Stimulated activated naive CD8-positive, alpha-beta T cell treated with anti-CD3 and anti-CD28 coated beads, Interleukin-15, Interleukin-2, amounts not matched to agents 100 U/mL and 50 U/mL, for 24 hours (primary cell): ENCODE measurements at regions not wholly inside any gene's neighbourhood (a gene's known extent, or its start where the extent isn't known, plus 50 kb on each side); places are given as distances from the start of the nearest gene placed in this dataset.
"Not testable (repeated sequence)": the region's sequence is repeated elsewhere in the genome, so short reads cannot be mapped to it uniquely, and the experiment has no call there.

ENCODE experiments used
- ATAC-seq: fragments of 150-1000 bp; cut with Tn5 transposase; one replicate; pipeline ENCODE4 v1.10.0; 2021
- DNase-seq: peaks from one replicate; pipeline ENCODE4 v3.0.0; 2021

- ATAC-seq = no peak
- DNase-seq = no peak
These were observed 620.5 kb upstream of the GHITM start for GRCh38 chr10:83518779-83519178.

- DNase-seq, ATAC-seq: not testable (repeated sequence)
These were observed 618.9 kb upstream of the GHITM start for GRCh38 chr10:83520386-83520785.

GRCh38 chr10:83522456-83522855 lies 616.9 kb upstream of the GHITM start:
- no peak for ATAC-seq
- DNase-seq = no peak

GRCh38 chr10:83522881-83523386 lies 616.4 kb upstream of the GHITM start:
- no peak for ATAC-seq

GRCh38 chr10:83527934-83528333 lies 611.4 kb upstream of the GHITM start:
- no peak for DNase-seq
- ATAC-seq = no peak

More at GRCh38 chr10:83522881-83523386, 616.4 kb upstream of the GHITM start:
- no peak for DNase-seq

- ATAC-seq (no peak), DNase-seq (no peak)
These were observed 606.0 kb upstream of the GHITM start for GRCh38 chr10:83533290-83533689.

- DNase-seq = no peak
These were observed 602.9 kb upstream of the GHITM start for GRCh38 chr10:83536426-83536825.

GRCh38 chr10:83538047-83538446 lies 601.3 kb upstream of the GHITM start:
- ATAC-seq (no peak), DNase-seq (no peak)

More at GRCh38 chr10:83536426-83536825, 602.9 kb upstream of the GHITM start:
- no peak for ATAC-seq

GRCh38 chr10:83539528-83540308 lies 599.6 kb upstream of the GHITM start:
- DNase-seq = no peak
- ATAC-seq = no peak

GRCh38 chr10:83541046-83541445 lies 598.3 kb upstream of the GHITM start:
- ATAC-seq = no peak
- no peak for DNase-seq

- ATAC-seq (no peak), DNase-seq (no peak)
These were observed 596.4 kb upstream of the GHITM start for GRCh38 chr10:83542774-83543411.

- no peak for ATAC-seq
- DNase-seq = no peak
These were observed 595.4 kb upstream of the GHITM start for GRCh38 chr10:83543691-83544462.

GRCh38 chr10:83545901-83546391 lies 593.4 kb upstream of the GHITM start:
- no peak for DNase-seq
- no peak for ATAC-seq

- ATAC-seq, DNase-seq: not testable (repeated sequence)
These were observed 588.1 kb upstream of the GHITM start for GRCh38 chr10:83551190-83551589.

GRCh38 chr10:83553366-83553765 lies 585.9 kb upstream of the GHITM start:
- ATAC-seq (no peak), DNase-seq (no peak)

- DNase-seq = no peak
- no peak for ATAC-seq
These were observed 584.0 kb upstream of the GHITM start for GRCh38 chr10:83555264-83555663.

- ATAC-seq = no peak
- DNase-seq = no peak
These were observed 576.9 kb upstream of the GHITM start for GRCh38 chr10:83562381-83562780.

GRCh38 chr10:83564889-83565588 lies 574.3 kb upstream of the GHITM start:
- no peak for DNase-seq
- ATAC-seq = no peak

- DNase-seq = no peak
- ATAC-seq = no peak
These were observed 567.3 kb upstream of the GHITM start for GRCh38 chr10:83572036-83572435.

- DNase-seq (no peak), ATAC-seq (no peak)
These were observed 564.5 kb upstream of the GHITM start for GRCh38 chr10:83574770-83575169.

- no peak for DNase-seq
These were observed 561.9 kb upstream of the GHITM start for GRCh38 chr10:83577421-83577820.

More at GRCh38 chr10:83577421-83577820, 561.9 kb upstream of the GHITM start:
- no peak for ATAC-seq
